ENCODE measurements at regions not wholly inside any gene's neighbourhood (a gene's known extent, or its start where the extent isn't known, plus 50 kb on each side); places are given as distances from the start of the nearest gene placed in this dataset.
A peak's percentile ranks its signal among the peaks of the same experiment; 100 is the strongest.
"Not testable (repeated sequence)": the region's sequence is repeated elsewhere in the genome, so short reads cannot be mapped to it uniquely, and the experiment has no call there.

DNA sequence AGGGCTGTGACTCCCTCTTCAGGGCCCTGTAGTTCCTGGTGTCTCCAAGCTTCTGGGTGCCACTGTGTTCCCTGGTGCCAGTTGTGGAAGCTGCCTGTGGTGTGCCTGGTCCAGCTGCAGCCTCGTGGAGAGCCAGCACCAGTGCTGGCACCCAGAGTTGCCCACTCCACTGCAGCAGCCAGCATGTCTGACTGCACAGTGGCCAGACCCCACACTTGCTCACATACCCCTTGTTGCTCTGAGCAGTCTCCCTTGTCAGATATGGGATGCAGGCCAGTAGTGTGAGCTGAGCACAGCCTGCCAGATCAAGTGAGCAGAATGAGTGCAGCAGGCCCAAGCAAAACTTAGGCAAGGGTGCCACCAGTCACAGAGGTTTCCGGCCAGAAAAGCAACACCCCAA, 108.6 kb downstream of the ZMAT1 start:
- DNase-seq, result no peak

DNA sequence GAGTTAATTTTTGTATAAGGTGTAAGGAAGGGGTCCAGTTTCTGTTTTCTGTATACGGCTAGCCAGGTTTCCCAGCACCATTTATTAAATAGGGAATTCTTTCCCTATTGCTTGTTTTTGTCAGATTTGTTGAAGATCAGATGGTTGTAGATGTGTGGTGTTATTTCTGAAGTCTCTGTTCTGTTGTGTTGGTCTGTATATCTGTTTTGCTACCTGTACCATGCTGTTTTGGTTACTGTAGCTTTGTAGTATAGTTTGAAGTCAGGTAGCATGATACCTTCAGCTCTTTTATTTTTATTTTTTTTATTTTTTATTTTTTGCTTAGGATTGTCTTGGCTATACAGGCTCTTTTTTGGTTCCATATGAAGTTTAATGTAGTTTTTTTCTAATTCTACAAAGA, 114.1 kb downstream of the ZMAT1 start:
- DNase-seq, result not testable (repeated sequence)

DNA sequence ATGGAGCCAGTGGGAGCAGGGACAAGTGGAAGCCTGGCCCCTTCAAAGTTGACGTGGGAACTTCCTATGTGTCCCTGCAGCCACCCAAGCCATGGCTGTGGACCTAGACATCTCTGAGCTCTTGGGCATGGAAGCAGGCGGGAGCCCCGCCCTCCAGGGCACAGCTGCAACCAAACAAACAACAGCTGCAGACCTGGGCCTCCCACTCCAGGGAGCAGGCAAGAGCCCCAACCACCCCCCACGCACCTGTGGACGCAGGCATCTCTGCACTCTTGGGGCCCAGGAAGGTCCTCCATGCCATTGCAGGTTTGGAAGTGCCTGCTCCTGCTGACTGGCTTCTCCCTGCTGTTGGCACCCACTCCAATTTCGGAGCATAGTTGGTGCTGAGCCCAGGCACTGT, 118.6 kb downstream of the ZMAT1 start:
- DNase-seq, result no peak

DNA sequence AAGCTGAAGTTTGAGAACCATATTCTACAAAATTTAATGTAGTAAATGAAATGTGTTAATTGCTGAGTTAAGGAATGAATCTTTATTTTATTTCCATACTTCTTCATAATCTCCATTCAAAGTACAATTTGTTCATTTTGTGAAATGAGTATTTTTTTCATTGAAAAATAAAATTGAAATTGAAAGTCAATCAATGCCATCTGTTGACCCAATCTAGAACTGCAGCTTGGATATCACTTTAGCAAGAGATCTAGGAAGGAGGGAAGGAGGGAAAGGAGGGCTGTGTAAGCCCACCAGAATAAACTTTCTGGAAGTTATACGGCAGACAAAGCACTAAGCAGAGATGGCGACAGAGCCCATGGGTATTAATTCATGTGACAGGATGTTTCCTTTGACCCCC, 128.4 kb downstream of the ZMAT1 start:
- DNase-seq, result peak in 2 of 3 donors; percentile 5 to 24

DNA sequence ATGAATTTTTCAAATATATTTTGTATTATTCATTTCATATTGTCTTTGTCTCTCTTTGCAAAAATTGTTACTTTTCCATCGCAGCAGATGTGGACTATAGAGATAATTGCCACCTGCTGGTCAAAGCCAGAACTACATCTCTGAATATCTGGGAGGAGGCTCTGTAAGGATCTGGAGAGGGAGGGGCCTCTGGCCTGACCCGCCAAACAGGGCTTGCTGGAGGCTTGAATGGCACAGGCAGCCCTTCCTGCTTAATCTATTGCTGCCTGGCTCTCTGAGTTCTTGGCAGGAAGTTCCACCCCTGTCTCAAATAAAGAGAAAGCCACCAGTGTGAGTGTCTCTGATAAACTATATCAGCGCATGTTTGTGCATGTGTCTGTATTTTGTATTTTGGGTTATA, 132.4 kb downstream of the ZMAT1 start:
- DNase-seq, result peak; percentile 90 to 91 (median 90)

DNA sequence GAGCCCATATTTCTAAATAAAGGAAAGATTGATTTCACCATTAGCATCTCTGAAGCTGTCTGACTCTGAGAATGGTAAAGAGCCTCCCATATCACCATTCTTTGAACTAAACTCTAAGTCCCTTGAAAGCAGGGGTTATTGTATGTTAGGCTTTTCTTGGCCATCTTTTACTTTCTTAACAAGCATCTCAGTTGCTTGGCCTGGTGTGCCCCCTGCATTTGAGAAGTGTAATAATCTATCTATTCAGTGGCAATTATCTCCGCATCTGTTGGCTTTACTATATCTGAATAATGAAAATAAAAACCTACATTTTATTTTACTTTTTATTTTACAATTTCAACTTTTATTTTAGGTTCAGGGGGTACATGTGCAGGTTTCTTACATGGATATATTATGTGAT, 128.3 kb upstream of the ARMCX2 start:
- no peak for DNase-seq

DNA sequence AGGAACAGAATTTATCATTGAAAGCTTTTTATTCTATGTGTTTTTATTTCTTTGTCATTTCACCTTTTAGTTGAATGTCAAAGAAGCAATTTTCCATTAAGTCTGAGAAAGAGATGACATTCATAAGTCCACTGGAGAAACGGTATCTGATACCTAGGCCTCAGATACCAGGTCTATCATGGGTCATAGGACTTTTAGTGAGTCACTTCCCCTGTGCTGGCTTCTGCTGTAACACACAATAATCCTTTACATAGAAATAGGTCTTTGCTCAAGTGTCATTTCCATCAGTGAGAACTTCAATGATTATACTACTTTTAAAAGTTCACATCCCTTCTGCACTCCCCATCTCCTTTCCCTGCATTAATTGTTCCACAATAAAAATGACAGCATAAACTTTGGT, 125.5 kb upstream of the ARMCX2 start:
- DNase-seq, result no peak

DNA sequence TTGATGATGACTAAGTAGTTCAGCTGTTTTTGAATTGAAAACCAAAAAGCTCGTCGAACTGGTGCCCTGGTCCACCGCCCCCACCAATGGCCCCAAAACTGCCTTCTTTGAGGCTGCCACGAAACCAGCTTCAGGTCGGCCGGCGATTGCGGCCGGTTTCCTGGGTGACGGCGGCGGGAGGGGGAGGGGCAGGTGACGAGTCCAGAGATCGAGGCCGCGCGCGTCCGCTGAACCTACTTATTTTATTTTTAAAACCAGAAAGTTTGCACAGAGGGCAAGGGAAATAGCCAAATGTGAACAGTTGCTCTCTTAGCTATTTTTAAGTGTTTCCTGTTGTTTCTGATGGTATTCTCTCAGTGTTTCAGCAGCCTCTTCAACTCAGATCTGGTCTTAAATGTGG, 120.8 kb upstream of the ARMCX2 start:
- not testable (repeated sequence) for DNase-seq

DNA sequence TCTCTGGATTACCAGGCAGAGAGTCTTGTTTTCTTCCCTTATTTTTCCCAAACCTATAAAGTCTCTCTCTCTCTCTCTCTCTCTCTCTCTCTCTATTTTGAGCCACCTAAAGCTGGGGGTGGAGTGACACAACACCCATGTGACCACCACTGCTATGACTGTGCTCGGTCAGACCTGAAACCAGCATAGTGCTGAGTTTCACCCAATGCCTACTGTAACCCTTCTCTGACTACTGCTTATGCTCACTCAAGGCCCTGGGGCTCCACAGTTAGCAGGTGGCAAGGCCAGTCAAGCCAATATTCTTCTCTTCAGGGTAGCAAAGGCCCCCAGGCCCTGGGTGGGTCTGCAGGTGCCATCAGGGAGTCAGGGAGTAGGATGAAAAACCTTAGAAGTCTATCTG, 114.7 kb upstream of the ARMCX2 start:
- no peak for DNase-seq

DNA sequence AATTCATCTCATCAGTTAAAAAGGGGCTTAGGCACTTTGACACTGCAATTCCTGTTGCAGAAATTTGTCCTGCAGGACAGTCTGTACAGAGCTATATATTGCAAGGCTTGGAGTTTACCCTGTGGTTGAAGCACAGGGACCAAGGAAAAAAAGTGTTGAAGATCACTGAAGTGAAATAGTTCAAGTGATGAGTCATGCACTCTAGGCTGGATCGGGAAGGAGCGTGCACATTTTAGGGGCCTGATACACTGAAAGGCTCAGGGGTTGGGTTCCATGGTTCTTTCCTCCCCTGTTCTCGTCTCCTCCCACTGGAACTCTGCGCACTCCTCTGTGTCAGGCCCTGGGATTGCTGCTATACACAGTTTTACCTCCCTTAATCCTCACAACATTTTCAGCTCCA, 104.9 kb upstream of the ARMCX2 start:
- DNase-seq, result no peak

DNA sequence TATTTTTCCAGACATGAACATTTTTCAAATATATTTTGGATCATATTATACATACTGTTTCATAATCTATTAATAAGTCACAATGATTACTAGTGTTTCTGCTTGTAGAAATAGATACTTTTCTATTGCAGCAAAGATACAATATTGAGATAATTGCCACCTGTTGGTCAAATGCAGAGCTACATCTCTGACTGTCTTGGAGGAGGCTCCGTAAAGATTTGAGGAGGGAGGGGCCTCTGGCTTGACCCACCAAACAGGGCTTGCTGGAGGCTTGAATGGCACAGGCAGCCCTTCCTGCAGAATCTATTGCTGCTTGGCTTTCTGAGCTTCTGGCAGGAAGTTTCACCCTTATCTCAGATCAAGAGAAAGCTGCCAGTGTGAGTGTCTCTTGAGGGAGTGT, 99.3 kb upstream of the ARMCX2 start:
- peak; percentile 52 to 61 (median 56) for DNase-seq

DNA sequence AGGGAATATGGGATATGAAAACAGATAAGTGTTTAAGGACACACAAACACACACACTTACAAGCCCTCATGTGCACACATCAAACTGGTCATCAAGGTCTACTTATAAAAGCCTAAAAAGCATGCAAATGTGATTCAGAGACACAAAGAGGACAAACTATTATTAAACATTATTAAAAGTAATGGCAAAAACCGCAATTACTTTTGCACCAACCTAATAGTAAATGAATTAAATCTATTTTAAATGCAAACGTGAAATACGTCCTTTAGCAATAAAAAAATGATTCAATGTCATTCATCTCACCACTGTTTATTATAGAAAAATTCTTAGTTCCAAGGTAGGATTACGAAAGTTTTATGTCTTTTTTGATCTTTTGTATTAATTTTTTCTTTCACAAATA, 91.1 kb upstream of the ARMCX2 start:
- no peak for DNase-seq

DNA sequence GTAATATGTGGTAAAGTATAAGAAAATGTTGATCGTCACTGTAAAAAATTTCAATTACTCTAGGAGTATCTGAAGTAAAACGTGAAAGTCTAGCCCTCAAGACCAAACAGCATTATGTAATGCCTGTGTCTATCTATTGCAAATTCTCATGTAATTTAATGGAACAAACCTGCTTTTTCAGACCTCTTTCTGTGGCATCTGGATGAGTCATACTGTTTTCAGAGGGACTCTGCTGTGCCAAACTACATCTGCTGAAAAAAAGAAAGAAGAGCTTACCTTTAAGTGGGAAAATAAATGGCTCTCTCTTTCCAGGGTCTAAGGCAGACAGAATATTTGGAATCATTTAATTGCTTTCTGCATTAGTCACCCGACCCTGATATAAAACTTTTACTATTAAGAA, 89.8 kb upstream of the ARMCX2 start:
- DNase-seq, result no peak

DNA sequence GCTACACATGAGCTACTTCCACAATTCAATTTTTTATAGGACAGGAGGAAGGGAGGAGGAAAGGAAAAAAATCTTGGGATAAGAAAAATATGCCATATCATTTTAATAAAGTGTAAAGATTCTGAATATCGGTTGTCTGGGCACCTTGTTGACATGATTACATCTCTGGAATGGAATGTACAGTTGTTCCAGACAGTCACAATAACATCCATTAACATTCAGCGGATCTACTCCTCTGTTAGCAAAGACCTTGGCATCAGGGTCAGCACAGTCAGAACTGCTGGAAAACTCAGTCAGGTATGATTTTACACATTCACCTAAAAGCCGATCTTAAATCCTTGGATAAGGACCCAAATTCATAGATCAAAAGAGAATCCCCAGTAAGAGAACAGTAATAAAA, 85.4 kb upstream of the ARMCX2 start:
- DNase-seq, result no peak

DNA sequence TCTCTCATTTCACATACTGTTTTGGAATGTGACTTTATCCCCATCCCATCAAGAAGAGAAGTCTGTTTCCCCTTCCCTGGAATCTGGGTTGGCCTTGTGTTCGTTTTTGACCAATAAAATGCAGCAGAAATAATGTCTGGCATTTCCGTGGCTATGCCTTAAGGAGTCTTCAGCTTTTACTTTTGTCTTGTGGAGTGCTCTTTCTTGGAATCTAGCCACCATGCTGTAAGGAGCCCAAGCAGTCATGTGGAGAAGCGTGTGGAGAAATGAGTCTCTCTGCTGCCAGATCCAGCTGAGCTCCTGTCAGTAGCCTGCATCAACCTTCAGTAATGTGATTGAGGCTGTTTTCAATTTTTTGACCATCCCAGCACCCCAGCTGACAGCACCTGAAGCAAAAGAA, 84.4 kb upstream of the ARMCX2 start:
- no peak for DNase-seq

DNA sequence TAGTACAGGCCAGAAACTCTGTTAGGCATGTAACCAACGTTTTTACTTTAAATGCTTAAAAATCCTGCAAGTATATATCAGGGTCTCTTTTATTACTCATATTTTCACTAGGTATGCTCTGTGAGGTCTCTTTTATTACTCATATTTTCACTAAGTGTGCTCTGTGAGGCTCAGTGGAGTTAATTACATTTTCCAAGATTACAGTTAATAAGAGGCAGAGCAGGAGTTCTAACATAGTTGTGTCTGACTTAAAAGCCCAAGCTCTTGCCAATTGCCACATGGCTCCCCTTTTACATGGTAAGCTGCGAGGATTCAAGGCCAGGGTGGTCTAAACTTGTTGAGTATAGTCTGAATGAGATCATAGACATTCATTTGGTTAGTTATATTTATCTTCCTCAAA, 81.0 kb upstream of the ARMCX2 start:
- no peak for DNase-seq

DNA sequence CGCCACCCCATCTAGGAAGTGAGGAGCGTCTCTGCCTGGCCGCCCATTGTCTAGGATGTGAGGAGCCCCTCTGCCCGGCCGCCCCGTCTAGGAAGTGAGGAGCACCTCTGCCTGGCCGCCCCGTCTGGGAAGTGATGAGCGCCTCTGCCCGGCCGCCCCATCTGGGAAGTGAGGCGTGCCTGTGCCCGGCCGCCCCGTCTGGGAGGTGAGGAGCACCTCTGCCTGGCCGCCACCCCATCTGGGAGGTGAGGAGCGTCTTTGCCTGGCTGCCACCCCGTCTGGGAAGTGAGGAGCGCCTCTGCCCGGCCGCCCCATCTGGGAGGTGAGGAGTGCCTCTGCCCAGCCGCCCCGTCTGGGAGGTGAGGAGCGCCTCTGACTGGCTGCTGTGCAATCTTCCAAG, 79.2 kb upstream of the ARMCX2 start:
- not testable (repeated sequence) for DNase-seq

DNA sequence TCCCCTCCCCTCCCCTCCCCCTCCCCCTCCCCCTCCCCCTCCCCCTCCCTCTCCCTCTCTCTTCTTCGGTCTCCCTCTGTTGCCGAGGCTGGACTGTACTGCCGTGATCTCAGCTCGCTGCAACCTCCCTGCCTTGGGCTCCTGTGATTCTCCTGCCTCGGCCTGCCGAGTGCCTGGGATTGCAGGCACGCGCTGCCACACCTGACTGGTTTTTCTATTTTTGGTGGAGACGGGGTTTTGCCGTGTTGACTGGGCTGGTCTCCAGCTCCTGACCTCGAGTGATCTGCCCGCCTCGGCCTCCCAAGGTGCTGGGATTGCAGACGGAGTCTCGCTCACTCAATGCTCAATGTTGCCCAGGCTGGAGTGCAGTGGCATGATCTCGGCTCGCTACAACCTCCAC, 78.8 kb upstream of the ARMCX2 start:
- not testable (repeated sequence) for DNase-seq

DNA sequence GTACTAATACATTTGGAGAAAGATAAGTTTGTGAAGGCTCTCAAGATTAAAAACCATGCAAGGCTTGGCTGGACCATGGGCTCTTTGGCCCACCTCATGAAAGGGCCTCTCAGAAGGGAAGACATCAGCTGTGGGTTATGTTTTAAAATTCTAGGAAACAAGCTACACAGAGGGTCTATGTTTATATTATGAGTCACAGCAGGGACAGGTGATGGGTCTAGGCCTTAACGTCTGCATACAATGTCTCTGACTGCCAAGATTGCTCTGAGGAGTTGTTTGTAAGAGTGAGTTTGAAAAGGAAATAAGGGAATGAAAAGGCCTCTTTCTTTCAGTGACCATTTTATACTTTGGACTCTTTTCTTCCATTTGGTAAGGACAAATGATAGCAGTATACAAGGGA, 77.0 kb upstream of the ARMCX2 start:
- DNase-seq, result no peak

DNA sequence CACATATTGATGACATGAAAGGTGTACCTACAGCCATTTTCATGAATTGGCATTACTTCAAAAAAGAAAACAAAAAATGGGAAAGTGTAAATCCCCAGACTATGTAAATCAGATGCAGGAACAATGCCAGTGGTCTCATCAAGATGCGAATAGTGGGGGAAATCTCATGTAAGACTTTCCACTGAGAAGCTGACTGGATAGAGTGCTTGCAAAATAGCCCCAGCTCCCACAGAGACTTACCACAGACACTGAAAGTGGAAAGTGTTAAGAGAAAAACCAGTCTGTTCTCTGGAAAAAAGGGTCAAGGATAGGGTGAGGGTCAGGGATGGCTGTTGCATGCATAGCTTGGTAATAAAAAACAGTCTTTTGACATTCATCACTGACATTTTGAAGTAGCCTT, 73.2 kb upstream of the ARMCX2 start:
- no peak for DNase-seq

DNA sequence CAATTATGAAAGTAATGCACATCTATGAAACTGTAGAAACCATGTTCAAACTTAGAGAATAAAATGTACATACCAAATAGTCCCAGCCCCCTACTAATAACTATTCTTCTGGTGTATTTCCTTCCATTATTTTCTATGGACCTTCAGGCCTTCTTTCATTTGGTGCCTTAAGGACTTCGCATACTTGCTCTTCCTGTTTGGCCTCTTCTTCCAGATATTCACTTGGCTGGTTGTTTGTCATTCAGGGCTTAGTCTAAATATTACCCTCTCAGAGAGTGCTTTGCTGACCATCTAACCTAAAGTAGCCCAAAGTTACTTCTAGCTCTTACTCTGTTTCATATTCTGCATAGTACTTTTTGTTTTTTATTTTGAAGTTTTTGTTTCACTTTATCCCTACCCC, 70.3 kb upstream of the ARMCX2 start:
- no peak for DNase-seq
